Dedifferentiated amniotic fluid mesenchymal stem cell (primary cell): ENCODE measurements at regions not wholly inside any gene's neighbourhood (a gene's known extent, or its start where the extent isn't known, plus 50 kb on each side); places are given as distances from the start of the nearest gene placed in this dataset.
A peak's percentile ranks its signal among the peaks of the same experiment; 100 is the strongest.

Source experiments
- DNase-seq: peaks from one replicate; pipeline ENCODE4 v3.0.0-alpha.2; 2016; ENCODE audit errors: extremely low spot score

DNA sequence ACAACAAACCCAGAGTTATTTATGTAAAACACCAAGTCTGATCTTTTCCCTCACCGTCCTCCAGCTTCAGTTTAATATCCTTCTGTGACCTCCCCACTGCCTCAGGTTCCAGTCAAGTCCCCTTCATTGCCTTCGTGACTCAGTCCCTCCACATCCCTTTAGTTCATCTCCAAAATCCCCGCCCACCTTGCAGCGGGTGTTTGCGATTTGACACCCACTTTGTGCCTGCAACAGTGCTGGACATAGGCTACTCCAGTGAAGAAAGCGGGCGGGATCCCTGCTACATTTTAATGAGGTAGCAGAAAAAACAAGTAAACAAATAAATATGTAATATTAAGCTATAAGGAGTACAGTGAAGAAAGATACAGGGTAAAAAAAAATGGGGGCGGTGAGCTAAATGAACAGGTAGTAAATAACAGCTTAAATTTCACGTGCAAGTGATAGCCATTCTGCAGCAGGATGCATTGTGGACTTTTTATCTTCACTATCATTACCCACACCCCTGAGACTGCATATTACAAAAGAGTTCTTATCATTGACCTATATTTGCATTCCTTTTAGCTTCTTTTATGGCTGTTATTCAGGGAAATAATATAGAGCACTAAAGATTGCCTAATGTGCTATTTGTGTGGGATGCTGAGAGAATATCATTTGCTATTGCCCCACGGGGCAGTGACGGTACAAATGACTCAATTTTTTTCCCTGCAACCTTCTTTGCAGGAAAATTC, 222.8 kb upstream of the NUDT4 start:
- DNase-seq, result no peak

DNA sequence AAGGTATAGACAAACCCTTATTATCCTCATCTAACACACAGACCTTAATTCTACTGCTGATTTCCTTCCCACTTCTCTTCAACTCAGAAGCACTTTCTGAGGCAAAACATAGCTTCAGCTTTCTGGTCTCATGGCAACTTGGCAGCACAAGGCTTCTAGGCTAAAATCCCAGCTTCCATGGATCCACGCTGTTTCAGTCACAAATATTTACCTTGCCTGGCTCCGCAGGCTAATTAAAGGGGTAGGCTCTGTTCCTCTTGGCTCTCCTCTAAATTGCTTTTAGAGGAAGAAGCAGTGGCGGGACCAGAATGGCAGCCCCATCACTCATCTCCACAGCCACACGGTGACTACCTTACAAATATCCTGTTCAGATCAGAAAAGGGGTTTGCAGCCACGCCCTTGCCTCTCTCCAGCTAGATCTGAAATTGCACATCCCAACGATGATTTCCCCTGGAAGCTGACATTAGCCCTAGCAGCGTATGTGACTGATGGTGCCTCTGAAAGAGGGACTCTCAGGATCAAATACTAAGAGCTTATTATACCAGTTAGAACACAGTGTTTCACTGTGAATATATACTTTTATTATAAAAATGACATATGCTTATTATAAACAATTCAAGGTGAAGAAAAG, 221.5 kb upstream of the NUDT4 start:
- DNase-seq, result no peak

DNA sequence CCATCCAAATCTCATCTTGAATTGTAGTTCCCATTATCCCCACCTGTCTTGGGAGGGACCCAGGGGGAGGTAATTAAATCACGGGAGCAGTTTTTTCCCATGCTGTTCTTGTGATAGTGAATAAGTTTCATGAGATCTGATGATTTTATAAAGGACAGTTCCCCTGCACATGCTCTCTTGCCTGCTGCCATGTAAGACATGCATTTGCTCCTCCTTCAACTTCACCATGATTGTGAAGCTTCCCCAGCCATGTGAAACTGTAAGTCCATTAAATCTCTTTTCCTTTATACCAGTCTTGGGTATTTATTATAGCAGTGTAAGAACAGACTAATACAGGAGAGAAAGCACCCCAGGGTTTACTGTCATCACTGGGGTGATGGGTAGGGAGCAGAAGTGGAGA, 220.4 kb upstream of the NUDT4 start:
- DNase-seq, result no peak

DNA sequence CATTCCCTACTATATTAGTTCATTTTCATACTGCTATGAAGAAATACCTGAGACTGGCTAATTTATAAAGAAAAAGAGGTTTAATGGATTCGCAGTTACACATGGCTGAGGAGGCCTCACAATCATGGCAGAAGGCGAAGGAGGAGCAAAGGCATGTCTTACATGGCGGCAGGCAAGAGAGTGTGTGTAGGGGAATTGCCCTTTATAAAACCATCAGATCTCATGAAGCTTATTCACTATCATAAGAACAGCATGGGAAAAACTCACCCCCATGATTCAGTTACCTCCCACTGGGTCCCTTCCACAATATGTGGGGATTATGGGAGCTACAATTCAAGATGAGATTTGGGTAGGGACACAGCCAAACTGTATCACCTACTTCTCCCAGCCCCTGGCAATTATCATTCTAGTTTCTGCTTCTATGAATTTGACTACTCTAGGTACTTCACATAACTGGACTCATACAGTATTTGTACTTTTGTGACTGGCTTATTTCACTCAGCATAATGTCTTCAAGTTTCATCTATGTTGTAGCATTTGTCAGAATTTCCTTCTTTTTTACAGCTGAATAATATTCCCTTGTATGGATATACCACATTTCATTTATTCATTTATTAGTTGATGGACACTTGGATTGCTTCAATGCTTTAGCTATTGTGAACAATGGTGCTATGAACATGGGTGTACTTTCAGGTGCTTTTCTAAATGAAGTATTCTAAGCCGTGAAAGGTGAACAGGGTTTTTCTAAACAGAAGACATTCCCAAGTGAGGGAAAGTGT, 219.5 kb upstream of the NUDT4 start:
- no peak for DNase-seq

DNA sequence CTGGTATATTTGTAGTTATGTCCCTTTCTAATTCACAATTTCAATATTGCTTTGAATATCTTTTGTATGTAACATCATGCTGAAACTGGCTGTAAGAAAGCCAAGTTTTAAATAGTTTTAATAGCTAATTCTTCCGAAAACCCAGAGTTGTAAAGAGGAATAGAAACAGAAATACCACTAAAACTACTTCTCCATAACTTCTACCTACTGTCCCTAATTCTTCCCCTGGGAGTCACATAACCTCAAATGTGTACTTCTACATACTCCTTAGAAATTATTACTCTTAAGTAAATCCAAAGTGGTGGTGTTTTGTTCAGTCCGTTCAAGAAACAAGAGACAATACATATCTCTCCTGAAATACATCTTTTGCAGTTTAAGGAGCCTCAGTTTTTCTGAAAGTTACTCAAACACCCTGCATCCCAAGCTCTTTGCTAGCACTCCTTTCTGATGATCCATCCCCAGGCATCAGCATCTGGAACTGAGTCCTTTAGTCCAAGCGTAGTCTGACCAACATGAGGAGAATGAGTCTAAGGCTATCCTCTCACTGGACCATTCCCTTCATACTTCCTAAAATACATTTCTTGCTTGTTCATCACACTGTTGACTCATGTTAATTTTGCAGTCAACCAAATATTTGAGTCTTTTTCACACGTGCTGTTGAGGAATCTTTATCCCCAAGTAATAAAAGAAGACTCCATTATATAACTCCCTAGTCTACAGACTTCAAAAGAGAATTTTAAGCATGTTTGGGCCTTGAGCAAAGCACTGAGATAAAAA, 214.3 kb upstream of the NUDT4 start:
- peak; percentile 73 for DNase-seq

DNA sequence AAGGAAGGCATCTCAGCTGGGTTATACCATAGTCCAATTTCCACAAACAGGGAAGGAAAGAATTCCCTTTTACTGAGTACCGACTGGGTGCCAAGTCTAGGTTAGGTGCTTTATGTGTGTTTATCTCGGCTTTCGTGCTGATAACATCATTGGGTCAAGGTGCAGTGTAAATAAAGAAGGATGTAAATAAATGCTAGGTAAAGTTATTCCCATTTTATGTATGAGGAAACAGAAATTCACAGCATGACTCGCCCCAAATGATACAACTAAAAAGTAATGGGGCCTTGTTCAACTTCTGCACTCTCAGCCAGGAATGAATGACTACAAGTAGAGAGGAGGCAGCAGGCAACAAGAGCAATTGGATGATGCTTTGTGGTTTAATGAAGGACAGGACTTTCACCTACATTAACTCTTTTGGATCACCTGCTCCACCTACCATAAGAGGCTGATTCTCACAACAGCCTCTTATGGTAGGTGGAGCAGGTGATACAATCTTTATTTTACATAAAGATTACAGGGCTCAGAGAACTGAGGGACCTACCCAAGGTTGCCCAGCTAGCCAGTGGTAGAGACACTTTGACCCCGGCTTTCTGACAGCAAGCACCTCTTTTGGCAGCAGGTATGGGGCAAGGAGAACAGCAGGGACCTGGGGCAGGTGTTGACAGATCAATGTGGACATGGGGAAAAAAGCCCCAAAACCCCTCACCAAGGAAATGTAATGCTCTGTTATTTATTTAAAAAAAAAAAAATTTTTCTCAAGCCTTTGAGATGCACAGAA, 213.4 kb upstream of the NUDT4 start:
- DNase-seq, result no peak

DNA sequence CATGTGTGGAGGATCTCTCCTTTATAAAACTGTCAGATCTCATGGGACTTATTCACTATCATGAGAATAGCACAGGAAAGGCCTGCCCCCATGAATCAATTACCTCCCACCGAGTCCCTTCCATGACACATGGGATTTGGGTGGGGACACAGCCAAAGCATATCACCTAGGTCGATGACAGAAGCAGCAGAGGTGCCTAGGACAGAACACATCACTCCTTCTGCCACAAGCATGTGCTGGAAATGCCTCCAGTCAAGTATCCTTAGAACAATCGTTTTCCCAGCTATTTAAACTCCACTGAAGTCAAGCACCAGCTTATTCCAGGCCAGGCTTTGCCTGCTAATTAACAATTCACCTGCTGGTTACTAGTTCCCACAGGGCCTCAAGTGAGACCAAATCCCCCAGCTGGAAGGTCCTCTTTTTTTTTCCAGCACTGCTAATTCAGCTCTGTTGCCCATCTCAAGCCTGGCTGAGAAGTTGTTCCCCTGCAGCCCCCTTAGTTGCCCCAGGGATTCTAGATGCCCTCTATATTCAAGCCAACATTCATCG, 212.3 kb upstream of the NUDT4 start:
- DNase-seq, result no peak

DNA sequence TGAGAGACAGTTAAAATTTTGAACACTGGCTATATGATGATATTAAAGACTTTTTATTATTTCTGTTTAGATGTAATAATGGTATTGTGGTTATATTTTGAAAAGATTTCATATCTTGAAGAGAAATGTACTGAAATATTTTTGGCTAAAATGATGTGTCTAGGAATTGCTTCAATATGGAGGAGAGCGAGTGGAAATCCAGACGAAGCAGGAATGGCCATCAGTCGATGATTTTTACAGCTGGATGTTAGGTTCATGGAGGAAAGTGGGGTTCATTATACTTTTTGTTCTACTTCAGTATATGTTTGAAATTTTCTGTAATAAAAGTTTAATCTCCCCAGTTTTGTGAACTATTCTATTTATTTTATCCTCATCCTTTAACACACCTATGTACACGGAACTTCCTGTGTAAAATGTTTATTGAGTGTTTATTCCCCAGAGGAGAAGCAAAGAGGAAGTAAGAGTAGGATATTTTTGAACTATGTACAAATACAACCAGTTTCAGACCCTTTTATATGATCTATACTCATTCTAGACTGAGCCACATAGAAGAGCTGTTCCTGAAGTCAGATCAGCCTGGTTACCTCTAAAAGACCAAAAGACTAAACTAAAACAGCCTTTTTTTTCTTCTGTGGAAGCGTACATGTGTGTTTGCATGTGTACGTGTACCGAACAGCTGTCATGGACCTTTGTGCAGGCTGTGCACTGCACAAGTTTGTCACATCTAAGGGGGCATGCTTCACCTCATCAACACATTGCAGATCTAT, 211.0 kb upstream of the NUDT4 start:
- no peak for DNase-seq

DNA sequence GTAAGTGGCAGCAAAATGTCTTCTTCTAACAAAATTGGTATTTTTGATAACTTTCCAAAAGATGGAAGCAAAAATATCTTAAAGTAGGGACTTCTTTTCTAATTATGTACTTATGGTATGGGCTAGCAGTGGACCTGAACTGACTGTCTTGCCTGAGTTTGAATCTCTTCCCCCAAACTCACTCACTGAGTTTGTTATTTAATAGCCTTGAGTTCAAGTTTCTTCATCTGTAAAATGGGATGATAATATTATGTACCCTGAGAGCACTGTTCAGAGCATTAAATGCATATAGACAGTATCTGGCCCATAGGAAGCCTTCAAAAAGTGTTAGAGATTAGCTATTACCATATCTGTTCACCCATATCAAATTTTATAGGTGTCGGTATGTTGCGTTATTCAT, 210.4 kb upstream of the NUDT4 start:
- no peak for DNase-seq

DNA sequence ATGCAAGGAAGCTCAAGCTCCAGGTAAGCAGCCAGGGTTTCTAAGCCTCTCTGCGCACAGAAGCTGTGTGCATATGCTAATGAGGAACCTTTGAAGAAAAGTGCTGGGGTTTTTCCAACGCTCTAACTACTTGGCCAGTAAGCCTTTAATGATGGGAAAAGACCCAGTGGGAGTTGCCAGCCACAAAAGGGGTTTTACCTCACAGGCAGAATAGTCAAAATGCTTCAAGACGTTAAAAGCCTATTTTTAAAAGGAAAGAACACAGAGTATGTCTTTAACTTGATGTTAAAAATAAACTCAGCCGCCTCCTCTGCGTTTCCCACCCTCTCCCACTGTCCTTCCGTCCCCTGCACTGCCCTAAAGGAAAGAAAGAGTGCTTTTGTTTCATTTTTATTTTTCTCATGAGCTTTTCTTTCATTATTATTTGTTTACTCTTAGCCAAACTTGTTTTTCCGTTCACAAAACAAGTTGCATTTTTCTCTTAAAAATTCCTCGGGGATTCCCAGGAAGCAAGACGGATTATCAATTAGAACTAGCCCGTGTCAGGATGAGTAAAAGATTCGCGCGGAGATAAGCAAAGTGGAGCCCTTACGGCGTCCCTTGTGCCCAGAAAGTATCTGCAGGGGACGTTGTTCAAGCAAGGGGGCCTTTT, 209.8 kb upstream of the NUDT4 start:
- DNase-seq, result no peak

DNA sequence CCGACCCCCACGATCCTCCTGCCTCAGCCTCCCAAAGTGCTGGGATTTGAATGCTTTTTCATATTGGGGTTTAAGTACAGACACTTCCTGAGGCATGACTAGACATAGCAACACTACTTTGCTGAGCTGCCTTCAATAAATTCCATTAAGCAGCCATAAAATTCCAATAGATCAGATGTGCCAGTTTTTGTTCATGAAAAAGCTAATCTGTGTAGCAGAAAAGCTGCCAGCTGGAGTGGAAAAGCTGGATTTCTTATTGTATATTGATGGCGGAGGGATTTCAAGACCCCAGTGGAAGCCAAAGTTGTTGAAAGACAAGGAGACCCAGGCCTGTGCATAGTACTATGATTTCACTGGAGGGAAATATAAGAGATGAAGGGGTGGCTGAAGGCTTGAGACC, 209.0 kb upstream of the NUDT4 start:
- DNase-seq, result no peak

DNA sequence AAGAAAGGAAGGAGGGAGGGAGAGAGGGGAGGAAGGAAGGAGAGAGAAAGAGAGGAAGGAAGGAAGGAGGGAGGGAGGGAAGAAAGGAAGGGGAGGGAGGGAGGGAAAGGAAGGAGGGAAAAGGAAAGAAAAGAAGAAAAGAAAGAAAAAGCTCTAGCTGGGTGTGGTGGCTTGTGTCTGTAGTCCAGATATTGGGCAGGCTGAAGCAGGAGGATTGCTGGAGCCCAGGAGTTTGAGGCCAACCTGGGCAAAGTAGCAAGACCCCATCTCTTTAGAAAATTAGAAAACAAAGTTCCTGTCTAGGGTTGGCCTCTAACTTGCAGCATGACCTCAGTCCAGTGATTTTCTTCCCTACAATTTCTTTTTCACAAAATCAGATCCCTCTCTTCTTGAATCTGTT, 208.2 kb upstream of the NUDT4 start:
- no peak for DNase-seq

DNA sequence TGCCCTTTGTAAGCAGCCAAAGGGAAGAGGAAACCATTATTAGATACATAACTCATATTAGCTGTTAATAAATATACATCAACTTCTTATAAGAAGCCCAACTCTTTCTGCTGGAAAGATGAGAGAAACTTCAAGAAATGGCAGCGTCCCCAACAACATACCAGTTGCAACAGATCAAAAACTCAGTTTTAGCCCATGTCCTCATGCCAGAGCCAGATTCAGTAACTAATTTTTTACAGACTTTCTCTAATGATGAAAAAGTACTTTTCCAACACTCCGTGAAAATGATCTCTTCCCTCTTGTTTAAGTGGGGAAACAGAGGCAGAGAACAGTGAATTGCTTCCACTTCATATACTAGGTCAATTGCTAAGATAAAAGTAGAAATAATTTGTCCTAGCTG, 206.8 kb upstream of the NUDT4 start:
- no peak for DNase-seq

DNA sequence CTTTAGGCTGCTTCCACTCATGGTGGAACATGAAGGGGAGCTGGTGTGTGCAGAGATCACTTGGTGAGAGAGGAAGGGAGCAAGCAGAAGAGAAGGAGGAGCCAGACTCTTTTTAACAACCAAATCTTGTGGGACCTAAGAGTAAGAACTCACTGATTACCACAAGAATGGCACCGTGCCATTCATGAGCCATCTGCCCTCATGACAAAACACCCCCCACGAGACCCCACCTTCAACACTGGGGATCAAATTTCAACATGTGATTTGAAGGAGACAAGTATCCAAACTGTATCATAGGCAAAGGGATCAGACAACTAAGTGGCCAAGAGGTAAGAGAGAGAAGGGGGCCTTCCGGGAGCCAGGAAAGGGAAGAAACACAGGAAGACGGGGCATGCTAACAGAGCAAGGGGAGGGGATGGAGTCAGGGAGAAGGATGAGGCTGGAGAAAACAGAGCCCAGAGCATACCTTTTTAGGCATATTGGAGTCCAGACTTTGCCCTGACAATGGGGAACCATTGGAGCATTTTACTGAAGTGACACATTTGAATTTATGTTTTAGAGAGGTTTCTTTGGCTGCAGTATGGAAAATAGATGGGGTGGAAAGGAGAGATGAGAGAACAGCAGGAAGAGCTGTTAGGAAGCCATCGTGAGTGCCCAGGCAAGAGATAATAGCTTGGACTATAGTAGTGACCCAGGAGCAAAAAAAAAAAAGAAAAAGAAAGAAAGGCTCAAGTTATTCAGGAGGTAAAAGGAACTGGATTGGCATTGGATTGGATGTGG, 204.4 kb upstream of the NUDT4 start:
- DNase-seq, result no peak

DNA sequence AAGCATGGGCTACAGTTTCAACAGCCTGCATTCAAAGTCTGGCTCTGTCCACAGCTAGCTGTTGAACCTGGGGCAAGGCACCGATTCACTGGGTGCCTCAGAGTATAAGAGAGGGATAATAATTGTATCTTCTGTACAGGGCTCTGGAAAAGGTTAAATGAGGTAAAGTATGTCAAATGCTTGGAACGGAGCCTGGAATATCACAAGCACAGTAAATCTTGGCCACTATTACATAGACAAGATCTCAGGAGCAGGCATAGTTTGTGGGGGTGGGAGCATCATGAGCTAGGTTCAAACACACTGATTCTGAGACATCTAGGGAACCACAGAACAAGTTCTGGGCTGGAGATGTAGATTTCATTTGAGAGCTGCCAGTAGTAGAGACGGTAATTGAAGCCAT, 203.7 kb upstream of the NUDT4 start:
- DNase-seq, result peak; percentile 60

DNA sequence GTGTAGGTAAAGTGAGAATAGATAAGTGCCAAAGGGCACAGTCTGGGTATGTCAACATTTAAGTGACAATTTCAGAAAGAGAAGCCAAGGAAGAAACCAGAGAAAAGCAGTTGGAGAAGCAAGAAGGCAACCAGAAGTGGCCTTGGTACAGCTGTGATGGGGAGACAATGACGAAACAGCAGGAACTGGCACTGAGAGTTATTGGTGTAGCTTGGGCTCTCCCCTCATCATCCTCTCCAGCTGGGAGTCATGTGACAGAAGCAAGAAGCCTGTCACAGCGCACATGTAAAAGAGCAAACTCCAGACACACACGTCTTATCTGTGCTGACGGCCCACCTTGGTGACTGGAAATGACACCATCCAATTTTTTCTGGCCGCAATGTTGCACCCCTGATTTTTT, 203.3 kb upstream of the NUDT4 start:
- DNase-seq, result no peak

DNA sequence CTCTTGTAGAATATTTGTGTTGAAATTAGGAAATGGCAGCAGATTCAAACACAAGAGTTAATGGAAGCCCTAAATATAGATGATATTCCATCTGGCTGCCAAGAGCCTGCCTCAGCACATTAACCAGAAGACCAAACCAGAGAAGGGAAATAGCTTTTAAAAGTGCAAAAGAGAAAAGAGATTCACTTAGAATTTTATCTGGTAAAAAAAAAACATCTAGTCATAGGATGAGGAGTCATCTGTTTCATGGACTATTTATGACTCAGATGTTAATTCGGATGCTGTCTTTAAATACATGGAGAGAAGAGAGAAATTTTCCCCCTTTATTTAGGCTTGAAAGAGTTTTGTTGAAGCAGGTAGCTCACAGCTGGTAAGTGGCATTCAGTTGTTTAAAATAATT, 201.6 kb upstream of the NUDT4 start:
- DNase-seq, result peak; percentile 37

DNA sequence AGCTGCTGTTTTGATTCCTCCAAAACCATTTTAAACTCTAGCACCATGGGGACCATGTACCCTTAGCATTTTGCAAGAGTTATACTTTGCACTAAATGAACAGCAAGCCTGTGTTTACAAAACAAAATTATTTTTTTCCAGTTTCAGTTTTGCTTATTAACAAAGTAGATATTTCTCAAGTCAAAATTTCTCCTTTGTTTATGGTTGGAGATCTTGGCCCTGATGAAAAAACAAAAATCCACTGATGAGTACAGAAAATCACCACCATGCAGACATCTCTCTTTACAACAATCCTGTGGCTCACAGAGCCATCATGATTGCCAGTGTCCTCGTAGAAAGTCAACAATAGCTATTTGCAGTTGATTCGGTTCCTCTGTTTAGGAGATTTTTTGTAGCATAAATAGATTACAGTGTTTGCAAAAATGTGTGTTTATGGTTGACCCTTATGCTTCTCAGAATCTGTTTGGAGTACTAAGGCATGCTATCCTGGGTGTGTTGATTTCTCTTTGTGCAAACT, 201.1 kb upstream of the NUDT4 start:
- DNase-seq, result no peak
